Common myeloid progenitor, CD34-positive (primary cell): ENCODE measurements at regions not wholly inside any gene's neighbourhood (a gene's known extent, or its start where the extent isn't known, plus 50 kb on each side); places are given as distances from the start of the nearest gene placed in this dataset.

Experiments used
- CTCF ChIA-PET: fragments of 350-600 bp; sonication (Branson Sonifier 250); formaldehyde crosslinking; loops from one replicate; lab custom pipeline; 2021; ENCODE audit warnings: antibody characterized with exemption; lab: Charles Lee
- POLR2A ChIA-PET: fragments of 350-600 bp; sonication (Branson Sonifier 250); formaldehyde crosslinking; loops from one replicate; lab custom pipeline; 2021; ENCODE audit warnings: antibody characterized with exemption; lab: Charles Lee
- DNase-seq, 3 donors: peaks; one replicate each; pipeline versions ENCODE4 v3.0.0 to v3.0.0-alpha.2; 2013
- H3K27ac ChIP-seq, 2 experiments: 1 replicate in 1 of 2; 2 replicates in 1 of 2; pipeline ENCODE4 v1.7.0; 2013; ENCODE audit warnings: inconsistent platforms in 2 of 2, low read length in 2 of 2, mild to moderate bottlenecking in 2 of 2, low read depth in 1 of 2, moderate library complexity in 1 of 2; ENCODE audit not compliant: severe bottlenecking in 2 of 2, insufficient read depth in 1 of 2, poor library complexity in 1 of 2
- H3K27me3 ChIP-seq, 5 experiments: replicated peaks in 2 of 5; 1 replicate in 3 of 5; 2 replicates in 2 of 5; pipeline versions ENCODE4 v1.6.1 to v1.7.0; 2013; ENCODE audit warnings: low read length in 4 of 5, mild to moderate bottlenecking in 2 of 5, moderate library complexity in 2 of 5, inconsistent platforms in 1 of 5; ENCODE audit not compliant: insufficient read depth in 5 of 5, control insufficient read depth in 4 of 5
- H3K36me3 ChIP-seq, 4 experiments: 1 replicate in 2 of 4; 2 replicates in 2 of 4; pipeline versions ENCODE4 v1.6.1 to v1.7.0; 2013; ENCODE audit warnings: low read length in 3 of 4, control low read depth in 1 of 4, mild to moderate bottlenecking in 1 of 4; ENCODE audit not compliant: control insufficient read depth in 4 of 4, insufficient read depth in 4 of 4
- H3K4me1 ChIP-seq, 4 experiments: 1 replicate in 3 of 4; 2 replicates in 1 of 4; pipeline versions ENCODE4 v1.6.1 to v1.7.1; 2013; ENCODE audit warnings: low read length in 3 of 4, mild to moderate bottlenecking in 3 of 4, control low read depth in 1 of 4, inconsistent platforms in 1 of 4, moderate library complexity in 1 of 4; ENCODE audit not compliant: control insufficient read depth in 4 of 4, insufficient read depth in 4 of 4; ENCODE audit errors: control extremely low read depth in 1 of 4
- H3K4me3 ChIP-seq, 7 experiments: 1 replicate in 4 of 7; 2 replicates in 3 of 7; pipeline versions ENCODE4 v1.5.1 to v1.7.0; 2013; ENCODE audit warnings: mild to moderate bottlenecking in 7 of 7, low read length in 6 of 7, moderate library complexity in 6 of 7, inconsistent platforms in 2 of 7, low read depth in 2 of 7, control low read depth in 1 of 7; ENCODE audit not compliant: insufficient read depth in 4 of 7, control insufficient read depth in 1 of 7; ENCODE audit errors: extremely low read depth in 1 of 7
- H3K9me3 ChIP-seq, 5 experiments: 1 replicate in 4 of 5; 2 replicates in 1 of 5; pipeline versions ENCODE4 v1.6.1 to v1.7.1; 2013; ENCODE audit warnings: low read length in 4 of 5, mild to moderate bottlenecking in 2 of 5, inconsistent platforms in 1 of 5, low read depth in 1 of 5, moderate library complexity in 1 of 5; ENCODE audit not compliant: control insufficient read depth in 4 of 5, insufficient read depth in 2 of 5; ENCODE audit errors: control extremely low read depth in 1 of 5
- WGBS: methylation state at CpG from one replicate; pipeline ENCODE4 v1.1.5; 2013; ENCODE audit not compliant: insufficient coverage; 5-methylcytosine and 5-hydroxymethylcytosine counted together

DNA sequence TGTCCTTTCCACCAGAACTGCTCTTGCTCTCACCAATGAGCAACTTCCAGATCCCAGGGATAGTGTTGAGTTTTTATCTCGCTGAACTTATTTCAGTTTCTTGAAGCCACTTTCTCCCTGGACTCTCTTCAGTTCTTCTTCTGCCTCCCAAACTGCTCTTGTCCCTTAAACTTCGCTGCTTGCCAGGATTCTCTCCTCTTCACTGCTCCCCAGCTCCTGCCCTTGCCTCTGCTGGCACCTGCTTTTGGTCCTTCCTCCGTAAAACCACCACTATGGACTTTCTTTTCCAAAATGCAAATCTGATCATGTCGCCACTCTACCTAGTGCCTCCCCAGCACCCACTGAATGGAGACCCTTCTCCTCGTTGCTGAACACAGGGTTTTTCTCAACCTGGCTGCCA is 92.8 kb upstream of the PALS2 start:
- 89% methylated on average over 5 of the region's 5 CpGs for WGBS

DNA sequence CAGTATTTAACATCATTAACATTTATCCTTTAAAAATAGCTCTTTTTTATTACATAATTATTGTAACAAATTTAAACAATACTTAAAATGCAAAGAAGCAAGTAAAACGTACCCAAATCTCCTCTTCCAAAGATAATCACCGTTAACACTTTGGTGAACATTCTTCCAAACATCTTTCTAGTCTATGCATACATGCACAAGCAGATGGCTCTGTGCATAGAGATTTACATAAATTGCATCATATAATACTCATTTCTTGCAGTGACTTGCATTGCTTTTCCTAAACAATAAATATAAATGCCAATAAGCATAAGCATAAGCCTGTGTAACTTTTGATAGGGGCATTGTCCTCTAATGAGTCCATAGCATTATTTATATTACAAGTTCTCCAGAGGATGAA is 89.4 kb upstream of the PALS2 start:
- no peak overlapping the region for H3K4me3 ChIP-seq
- CTCF ChIA-PET = interaction anchor here (1.2 kb wide), 1 partner anchor 56 kb away, joined by 4 read pairs; no protein-coding TSS in a partner anchor
- H3K4me1 ChIP-seq = no peaks in the 10 kb centered on the region
- H3K27ac ChIP-seq = no peak overlapping the region
- POLR2A ChIA-PET = no interaction called here
- H3K27me3 ChIP-seq = no peaks in the 10 kb centered on the region
- WGBS = 100% methylated on average over 1 of the region's 2 CpGs
- no peaks in the 10 kb centered on the region for H3K9me3 ChIP-seq
- no peaks in the 10 kb centered on the region for H3K36me3 ChIP-seq
- no peak for DNase-seq

More for the DNA sequence above, 92.8 kb upstream of the PALS2 start:
- no peak overlapping the region for H3K27ac ChIP-seq
- DNase-seq = no peak
- H3K4me3 ChIP-seq = no peak overlapping the region
- no peaks in the 10 kb centered on the region for H3K27me3 ChIP-seq
- peaks cover 2 to 18% (median 7%) of the 10 kb centered on the region in 4 experiments for H3K4me1 ChIP-seq
- CTCF ChIA-PET = interaction anchor here (1.5 kb wide), 1 partner anchor 10 kb away, joined by 7 read pairs; no protein-coding TSS in a partner anchor
- H3K9me3 ChIP-seq = no peaks in the 10 kb centered on the region
- no peaks in the 10 kb centered on the region for H3K36me3 ChIP-seq
- POLR2A ChIA-PET = no interaction called here

DNA sequence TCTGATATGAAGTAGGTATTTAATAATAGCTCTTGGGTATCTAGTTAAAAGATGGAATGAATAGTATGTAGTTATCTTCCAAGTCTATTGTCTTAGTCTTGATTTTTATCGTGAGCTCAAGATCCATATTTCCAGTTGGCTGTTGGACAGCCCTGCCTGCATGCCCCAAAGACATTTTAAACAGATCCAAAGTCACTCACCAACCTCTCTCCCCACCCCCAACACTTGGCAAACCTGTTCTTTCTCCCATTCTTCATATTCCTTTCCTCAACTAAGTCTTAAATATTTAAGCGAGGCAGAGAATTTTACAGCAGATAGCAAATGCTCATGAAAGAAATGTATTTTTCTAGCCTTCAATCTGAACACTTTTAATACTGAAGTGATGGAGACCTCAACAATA is 80.7 kb upstream of the PALS2 start:
- DNase-seq = no peak
- Histone ChIP-seq H3K27ac (no peak overlapping the region), H3K27me3 (no peaks in the 10 kb centered on the region), H3K36me3 (no peaks in the 10 kb centered on the region), H3K4me3 (no peak overlapping the region), H3K9me3 (peaks cover 0 to 2% (median 0%) of the 10 kb centered on the region in 5 experiments), H3K4me1 (no peaks in the 10 kb centered on the region)
- ChIA-PET POLR2A (no interaction called here), CTCF (no interaction called here)
- 83% methylated on average over 1 of the region's 2 CpGs for WGBS

DNA sequence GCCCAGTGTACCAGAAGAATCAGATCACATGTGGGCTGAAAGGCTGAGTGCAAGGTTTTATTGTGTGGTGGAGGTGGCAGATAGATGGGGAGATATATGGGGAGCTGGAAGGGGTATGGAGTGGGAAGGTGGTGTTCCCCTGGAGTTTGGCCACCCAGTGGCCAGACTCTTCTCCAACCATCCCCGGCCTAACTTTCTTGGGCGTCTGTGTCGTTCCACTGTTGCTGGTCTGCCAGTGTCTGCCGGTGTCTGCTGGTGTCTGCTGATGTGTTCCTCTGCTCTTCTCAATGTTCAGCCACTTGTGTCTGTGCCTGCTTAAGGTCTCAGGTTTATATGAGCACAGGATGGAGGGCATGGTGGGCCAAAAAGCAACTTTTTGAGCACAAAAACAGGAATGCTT is 78.4 kb upstream of the PALS2 start:
- Histone ChIP-seq H3K27ac (no peak overlapping the region), H3K36me3 (no peaks in the 10 kb centered on the region), H3K4me3 (no peak overlapping the region), H3K27me3 (no peaks in the 10 kb centered on the region), H3K4me1 (no peaks in the 10 kb centered on the region), H3K9me3 (peaks cover 0 to 2% (median 0%) of the 10 kb centered on the region in 5 experiments)
- ChIA-PET CTCF (no interaction called here), POLR2A (no interaction called here)
- WGBS = 100% methylated on average over 4 of the region's 4 CpGs
- DNase-seq = no peak

DNA sequence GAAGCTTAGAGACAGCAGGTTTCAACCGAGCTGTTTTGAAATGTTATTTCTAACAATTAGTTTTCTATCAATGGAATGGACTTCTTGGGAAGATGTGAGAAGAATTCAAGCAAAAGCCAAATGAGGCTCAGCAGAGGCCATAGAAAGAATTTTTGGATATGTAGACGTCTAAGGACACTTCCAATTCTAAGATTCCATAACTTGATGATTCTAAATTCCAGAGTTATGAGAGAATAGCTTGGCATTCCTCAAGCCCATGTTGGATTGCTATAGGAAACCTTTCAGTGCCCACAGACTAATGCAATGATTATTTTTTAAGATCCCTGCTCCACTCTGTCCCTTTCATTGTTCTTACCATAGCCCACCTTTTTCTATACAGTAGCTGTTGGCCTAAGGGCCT is 77.2 kb upstream of the PALS2 start:
- ChIA-PET CTCF (no interaction called here), POLR2A (no interaction called here)
- Histone ChIP-seq H3K4me3 (no peak overlapping the region), H3K4me1 (no peaks in the 10 kb centered on the region), H3K36me3 (no peaks in the 10 kb centered on the region), H3K9me3 (peaks cover 0 to 2% (median 0%) of the 10 kb centered on the region in 5 experiments), H3K27me3 (no peaks in the 10 kb centered on the region), H3K27ac (no peak overlapping the region)
- no peak for DNase-seq
- WGBS = 100% methylated on average over 1 of the region's 2 CpGs

DNA sequence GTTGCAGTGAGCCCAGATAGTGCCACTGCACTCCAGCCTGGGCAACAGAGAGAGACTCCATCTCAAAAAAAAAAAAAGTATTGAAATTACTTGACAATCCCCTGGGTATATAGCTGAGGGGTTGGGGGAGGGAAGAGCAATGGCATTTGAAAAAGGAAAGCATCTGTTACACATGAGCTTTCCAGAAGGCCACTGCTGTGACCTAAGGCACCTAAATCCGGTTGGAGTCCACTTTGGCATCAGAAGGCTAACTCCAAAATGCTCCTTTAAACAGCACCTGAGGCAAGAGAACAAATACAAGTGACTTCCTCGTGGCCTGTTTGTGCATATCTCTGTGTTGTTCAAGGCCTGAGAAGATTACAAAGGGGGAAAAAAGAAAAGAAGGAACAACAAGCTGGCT is 74.8 kb upstream of the PALS2 start:
- WGBS = 100% methylated on average over 1 of the region's 2 CpGs
- H3K27ac ChIP-seq = no peak overlapping the region
- POLR2A ChIA-PET = no interaction called here
- H3K27me3 ChIP-seq = no peaks in the 10 kb centered on the region
- no peak overlapping the region for H3K4me3 ChIP-seq
- no peaks in the 10 kb centered on the region for H3K36me3 ChIP-seq
- DNase-seq = no peak
- H3K9me3 ChIP-seq = peaks cover 0 to 2% (median 0%) of the 10 kb centered on the region in 5 experiments
- no peaks in the 10 kb centered on the region for H3K4me1 ChIP-seq
- CTCF ChIA-PET = no interaction called here

DNA sequence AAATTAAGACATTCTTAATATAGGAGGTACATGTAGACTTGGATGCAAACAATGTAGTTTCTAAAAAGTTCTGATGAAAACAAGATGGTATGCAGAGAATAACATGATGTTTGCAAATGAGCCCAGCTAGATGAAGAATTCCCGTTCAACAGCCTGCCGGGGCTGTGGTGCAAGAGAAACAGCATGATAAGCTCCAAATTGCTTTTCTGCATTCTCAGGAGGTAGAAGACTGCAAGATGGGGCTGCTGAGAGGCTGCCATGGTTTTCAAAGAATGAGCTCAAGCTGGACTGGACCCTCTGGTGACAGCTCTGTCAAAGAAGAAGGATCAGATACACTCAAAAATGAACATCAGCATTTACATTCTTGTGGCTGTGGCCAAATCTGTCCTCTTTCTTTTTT is 73.4 kb upstream of the PALS2 start:
- no peak for DNase-seq
- Histone ChIP-seq H3K9me3 (peaks cover 0 to 2% (median 0%) of the 10 kb centered on the region in 5 experiments), H3K4me3 (no peak overlapping the region), H3K27ac (no peak overlapping the region), H3K27me3 (no peaks in the 10 kb centered on the region), H3K36me3 (no peaks in the 10 kb centered on the region), H3K4me1 (no peaks in the 10 kb centered on the region)
- 100% methylated on average over 2 of the region's 2 CpGs for WGBS
- CTCF ChIA-PET = no interaction called here
- POLR2A ChIA-PET = no interaction called here
